GM19455 (cell line): ENCODE measurements at regions not wholly inside any gene's neighbourhood (a gene's known extent, or its start where the extent isn't known, plus 50 kb on each side); places are given as distances from the start of the nearest gene placed in this dataset.

Experiments
- ATAC-seq: cut with Tn5 transposase; IDR thresholded peaks from one replicate; pipeline ENCODE4 v1.9.1; 2021; ENCODE audit not compliant: unreplicated experiment

- ATAC-seq: no peak
These were observed 121.9 kb downstream of the RPLP1 start for GRCh38 chr15:69574506-69574905.

- ATAC-seq: no peak
These were observed 122.8 kb downstream of the RPLP1 start for GRCh38 chr15:69575387-69575786.

GRCh38 chr15:69576035-69576526, 123.5 kb downstream of the RPLP1 start:
- no peak for ATAC-seq

GRCh38 chr15:69576948-69577351, 124.3 kb downstream of the RPLP1 start:
- ATAC-seq: no peak

GRCh38 chr15:69577397-69577796, 124.8 kb downstream of the RPLP1 start:
- no peak for ATAC-seq

GRCh38 chr15:69578252-69578651, 125.6 kb downstream of the RPLP1 start:
- ATAC-seq: no peak

- ATAC-seq: no peak
These were observed 126.4 kb downstream of the RPLP1 start for GRCh38 chr15:69578787-69579583.

- ATAC-seq: no peak
These were observed 127.5 kb downstream of the RPLP1 start for GRCh38 chr15:69579950-69580618.

- ATAC-seq: no peak
These were observed 131.0 kb downstream of the RPLP1 start for GRCh38 chr15:69583626-69584025.

- ATAC-seq: no peak
These were observed 133.3 kb downstream of the RPLP1 start for GRCh38 chr15:69585937-69586336.

GRCh38 chr15:69586721-69587120, 134.1 kb downstream of the RPLP1 start:
- ATAC-seq: no peak

GRCh38 chr15:69587723-69588426, 135.3 kb downstream of the RPLP1 start:
- ATAC-seq: no peak

GRCh38 chr15:69590201-69590710, 137.6 kb downstream of the RPLP1 start:
- ATAC-seq: no peak

- ATAC-seq: no peak
These were observed 138.4 kb downstream of the RPLP1 start for GRCh38 chr15:69590932-69591524.

GRCh38 chr15:69591905-69592508, 139.4 kb downstream of the RPLP1 start:
- ATAC-seq: no peak

GRCh38 chr15:69592954-69593353, 140.3 kb downstream of the RPLP1 start:
- ATAC-seq: no peak

- ATAC-seq: no peak
These were observed 140.9 kb downstream of the RPLP1 start for GRCh38 chr15:69593488-69593887.

GRCh38 chr15:69593981-69594966, 141.7 kb downstream of the RPLP1 start:
- ATAC-seq: no peak

GRCh38 chr15:69595009-69595791, 142.6 kb downstream of the RPLP1 start:
- ATAC-seq: no peak
